ENCODE measurements at regions not wholly inside any gene's neighbourhood (a gene's known extent, or its start where the extent isn't known, plus 50 kb on each side); places are given as distances from the start of the nearest gene placed in this dataset.

- Histone ChIP-seq H3K36me3 (ENCODE audit: low read depth, missing control alignments) (no peaks in the 10 kb centered on the region), H3K9me3 (no peaks in the 10 kb centered on the region), H3K4me1 (no peaks in the 10 kb centered on the region), H3K27ac (no peak overlapping the region), H3K4me3 (no peak overlapping the region), H3K27me3 (no peaks in the 10 kb centered on the region)
- intact Hi-C loops (cut with DNase I; ENCODE audit: low total_unique reads) = no loop called here
- WGBS, 2 donors = 62 to 68% methylated on average over 3 of the region's 3 CpGs
- TF ChIP-seq POLR2A (IDR thresholded peaks at IDR 0.05) (no peak), CTCF (IDR thresholded peaks at IDR 0.05) (no peak)
- DNase-seq = no peak
Observed at GRCh38 chr10:76759681-76760080, 877.9 kb downstream of the KCNMA1 start.

GRCh38 chr10:76743169-76743568 lies 894.4 kb downstream of the KCNMA1 start:
- 73 to 89% methylated on average over 3 of the region's 3 CpGs for WGBS, 2 donors
- Histone ChIP-seq H3K4me3 (no peak overlapping the region), H3K27me3 (no peaks in the 10 kb centered on the region), H3K4me1 (no peaks in the 10 kb centered on the region), H3K27ac (no peak overlapping the region), H3K9me3 (no peaks in the 10 kb centered on the region), H3K36me3 (ENCODE audit: low read depth, missing control alignments) (no peaks in the 10 kb centered on the region)
- intact Hi-C loops (cut with DNase I; ENCODE audit: low total_unique reads) = no loop called here
- no peak for DNase-seq
- no peak for TF ChIP-seq POLR2A (IDR thresholded peaks at IDR 0.05)
- no peak for TF ChIP-seq CTCF (IDR thresholded peaks at IDR 0.05)

DNA sequence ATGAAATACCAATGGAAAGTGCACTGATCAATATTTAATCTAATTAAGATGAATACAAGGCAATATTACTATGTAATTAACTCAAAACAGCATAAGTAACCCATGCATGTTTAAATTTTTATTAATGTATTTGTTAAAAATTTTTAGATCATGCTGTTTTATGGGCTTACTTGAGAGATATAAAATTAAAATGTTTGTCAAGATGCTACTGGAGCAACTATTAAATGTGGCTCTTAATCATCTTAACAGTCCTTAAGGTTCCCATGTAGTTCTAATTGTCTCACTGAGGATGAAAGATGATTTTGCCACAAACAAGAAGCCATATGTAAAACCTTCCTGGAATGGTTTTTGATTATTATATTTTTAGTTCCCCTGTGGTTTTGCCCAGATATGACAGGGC lies 897.1 kb downstream of the KCNMA1 start:
- no peaks in the 10 kb centered on the region for H3K4me1 ChIP-seq
- H3K27ac ChIP-seq = no peak overlapping the region
- no peak for DNase-seq
- TF ChIP-seq CTCF (IDR thresholded peaks at IDR 0.05) (no peak), POLR2A (IDR thresholded peaks at IDR 0.05) (no peak)
- H3K36me3 ChIP-seq (ENCODE audit: low read depth, missing control alignments) = no peaks in the 10 kb centered on the region
- H3K4me3 ChIP-seq = no peak overlapping the region
- H3K27me3 ChIP-seq = no peaks in the 10 kb centered on the region
- intact Hi-C loops (cut with DNase I; ENCODE audit: low total_unique reads) = no loop called here
- no peaks in the 10 kb centered on the region for H3K9me3 ChIP-seq

- DNase-seq = no peak
- 82 to 92% methylated on average over 3 of the region's 3 CpGs for WGBS, 2 donors
Observed at GRCh38 chr10:76738991-76739390, 898.6 kb downstream of the KCNMA1 start.

More at GRCh38 chr10:76738991-76739390, 898.6 kb downstream of the KCNMA1 start:
- TF ChIP-seq POLR2A (IDR thresholded peaks at IDR 0.05) (no peak), CTCF (IDR thresholded peaks at IDR 0.05) (no peak)
- Histone ChIP-seq H3K27ac (no peak overlapping the region), H3K9me3 (no peaks in the 10 kb centered on the region), H3K4me1 (no peaks in the 10 kb centered on the region), H3K27me3 (no peaks in the 10 kb centered on the region), H3K4me3 (no peak overlapping the region), H3K36me3 (ENCODE audit: low read depth, missing control alignments) (no peaks in the 10 kb centered on the region)
- intact Hi-C loops (cut with DNase I; ENCODE audit: low total_unique reads) = no loop called here

Data from testis (tissue), 2 donors.